WTC11 (cell line): ENCODE measurements at regions not wholly inside any gene's neighbourhood (a gene's known extent, or its start where the extent isn't known, plus 50 kb on each side); places are given as distances from the start of the nearest gene placed in this dataset.

Experiments used
- ATAC-seq: fragments of 200-7000 bp; cut with Tn5 transposase; 2 replicates; pipeline ENCODE4 v1.10.0; 2021; ENCODE audit warnings: mild to moderate bottlenecking, moderate library complexity
- CTCF ChIA-PET: fragments of 300-600 bp; sonication (Branson Sonifier 250); formaldehyde crosslinking; loops from one replicate; lab custom pipeline; 2021; ENCODE audit warnings: antibody characterized with exemption; lab: Charles Lee
- POLR2A ChIA-PET: fragments of 350-600 bp; sonication (Branson Sonifier 250); formaldehyde crosslinking; loops from one replicate; lab custom pipeline; 2021; ENCODE audit warnings: antibody characterized with exemption; lab: Charles Lee
- DNase-seq: peaks from one replicate; pipeline ENCODE4 v3.0.0; 2021; ENCODE audit warnings: low spot score
- H3K27ac Mint-ChIP-seq: 2 replicates; pipeline ENCODE4 v1.8.0; 2021; ENCODE audit warnings: mixed read lengths
- H3K27me3 Mint-ChIP-seq: 2 replicates; pipeline ENCODE4 v1.8.0; 2021; ENCODE audit warnings: low read depth, mild to moderate bottlenecking, moderate library complexity, mixed read lengths
- H3K36me3 Mint-ChIP-seq: 2 replicates; pipeline ENCODE4 v1.8.0; 2021; ENCODE audit warnings: mixed read lengths
- H3K4me1 Mint-ChIP-seq: 2 replicates; pipeline ENCODE4 v1.8.0; 2022; ENCODE audit warnings: mixed read lengths
- H3K4me3 Mint-ChIP-seq: 2 replicates; pipeline ENCODE4 v1.8.0; 2021; ENCODE audit warnings: mild to moderate bottlenecking, moderate library complexity, mixed read lengths
- H3K9me3 Mint-ChIP-seq: 2 replicates; pipeline ENCODE4 v1.8.0; 2021; ENCODE audit warnings: mixed read lengths
- ATF2 ChIP-seq: sonication (generic); formaldehyde crosslinking; IDR thresholded peaks from 2 replicates; pipeline ENCODE4 v1.8.1; 2022; ENCODE audit warnings: low read depth, missing genetic modification reagents, borderline replicate concordance
- CREB1 ChIP-seq: sonication (generic); formaldehyde crosslinking; IDR thresholded peaks from 2 replicates; pipeline ENCODE4 v1.8.0; 2023; ENCODE audit warnings: mild to moderate bottlenecking, missing genetic modification reagents
- CREM ChIP-seq: sonication (generic); formaldehyde crosslinking; IDR thresholded peaks from 2 replicates; pipeline ENCODE4 v1.8.1; 2022; ENCODE audit warnings: mild to moderate bottlenecking, missing genetic modification reagents, moderate library complexity
- E2F4 ChIP-seq: sonication (generic); formaldehyde crosslinking; IDR thresholded peaks from 2 replicates; pipeline ENCODE4 v1.8.1; 2022; ENCODE audit warnings: low read depth, mild to moderate bottlenecking, moderate library complexity, missing genetic modification reagents, borderline replicate concordance
- ETV6 ChIP-seq: sonication (generic); formaldehyde crosslinking; IDR thresholded peaks from 2 replicates; pipeline ENCODE4 v1.8.1; 2022; ENCODE audit warnings: mild to moderate bottlenecking, missing genetic modification reagents
- FOXJ3 ChIP-seq: sonication (generic); formaldehyde crosslinking; IDR thresholded peaks from 2 replicates; pipeline ENCODE4 v1.9.0; 2021; ENCODE audit warnings: missing genetic modification reagents, mild to moderate bottlenecking, borderline replicate concordance
- FOXP1 ChIP-seq: sonication (generic); formaldehyde crosslinking; IDR thresholded peaks from 2 replicates; pipeline ENCODE4 v1.8.0; 2022; ENCODE audit warnings: missing genetic modification reagents, mild to moderate bottlenecking, moderate library complexity, borderline replicate concordance
- GABPB1 ChIP-seq: sonication (generic); formaldehyde crosslinking; IDR thresholded peaks from 2 replicates; pipeline ENCODE4 v1.8.1; 2023; ENCODE audit warnings: mild to moderate bottlenecking, missing genetic modification reagents
- GTF2I ChIP-seq: fragments of 250-450 bp; sonication (Bioruptor Pico); conservative IDR thresholded peaks from 2 replicates; pipeline ENCODE4 v1.4.0; 2021; ENCODE audit warnings: mild to moderate bottlenecking
- IRF2 ChIP-seq: sonication (generic); formaldehyde crosslinking; IDR thresholded peaks from 2 replicates; pipeline ENCODE4 v1.8.0; 2022; ENCODE audit warnings: low read depth, missing genetic modification reagents, borderline replicate concordance
- MXD4 ChIP-seq: fragments of 250-450 bp; sonication (Bioruptor Pico); IDR thresholded peaks from 2 replicates; pipeline ENCODE4 v1.8.0; 2021; ENCODE audit warnings: mild to moderate bottlenecking, moderate library complexity, borderline replicate concordance
- MYBL2 ChIP-seq: sonication (generic); formaldehyde crosslinking; IDR thresholded peaks from 2 replicates; pipeline ENCODE4 v1.8.1; 2023; ENCODE audit warnings: mild to moderate bottlenecking, moderate library complexity, missing genetic modification reagents
- NFYB ChIP-seq: sonication (generic); formaldehyde crosslinking; conservative IDR thresholded peaks from 2 replicates; pipeline ENCODE4 v1.8.0; 2022; ENCODE audit warnings: low read depth, missing genetic modification reagents
- NR1H2 ChIP-seq: sonication (generic); formaldehyde crosslinking; IDR thresholded peaks from 2 replicates; pipeline ENCODE4 v1.9.0; 2021; ENCODE audit warnings: mild to moderate bottlenecking, moderate library complexity, missing genetic modification reagents
- NR3C1 ChIP-seq: sonication (generic); formaldehyde crosslinking; conservative IDR thresholded peaks from 2 replicates; pipeline ENCODE4 v1.8.1; 2023; ENCODE audit warnings: low read depth, mild to moderate bottlenecking, missing genetic modification reagents
- RELA ChIP-seq: sonication (generic); formaldehyde crosslinking; IDR thresholded peaks from 2 replicates; pipeline ENCODE4 v1.8.1; 2022; ENCODE audit warnings: missing genetic modification reagents, mild to moderate bottlenecking, borderline replicate concordance
- TEAD1 ChIP-seq: sonication (generic); formaldehyde crosslinking; IDR thresholded peaks from 2 replicates; pipeline ENCODE4 v1.8.0; 2022; ENCODE audit warnings: mild to moderate bottlenecking, missing genetic modification reagents
- TEAD4 ChIP-seq: sonication (generic); formaldehyde crosslinking; IDR thresholded peaks from 2 replicates; pipeline ENCODE4 v1.8.0; 2022; ENCODE audit warnings: mild to moderate bottlenecking, missing genetic modification reagents
- USF2 ChIP-seq: sonication (generic); formaldehyde crosslinking; IDR thresholded peaks from 2 replicates; pipeline ENCODE4 v1.8.1; 2023; ENCODE audit warnings: mild to moderate bottlenecking, missing genetic modification reagents, moderate library complexity
- ZNF121 ChIP-seq: sonication (generic); formaldehyde crosslinking; IDR thresholded peaks from 2 replicates; pipeline ENCODE4 v1.8.0; 2023; ENCODE audit warnings: missing genetic modification reagents
- ZNF219 ChIP-seq: sonication (generic); formaldehyde crosslinking; IDR thresholded peaks from 2 replicates; pipeline ENCODE4 v1.8.0; 2023; ENCODE audit warnings: missing genetic modification reagents, mild to moderate bottlenecking, borderline replicate concordance
- ZNF317 ChIP-seq: sonication (generic); formaldehyde crosslinking; IDR thresholded peaks from 2 replicates; pipeline ENCODE4 v1.8.1; 2023; ENCODE audit warnings: low read depth, mild to moderate bottlenecking, moderate library complexity, missing genetic modification reagents, borderline replicate concordance
- ZNF396 ChIP-seq: fragments of 250-450 bp; sonication (Bioruptor Pico); IDR thresholded peaks from 2 replicates; pipeline ENCODE4 v1.8.0; 2021; ENCODE audit warnings: mild to moderate bottlenecking, moderate library complexity, borderline replicate concordance
- ZNF671 ChIP-seq: fragments of 250-450 bp; sonication (Bioruptor Pico); IDR thresholded peaks from 2 replicates; pipeline ENCODE4 v1.8.0; 2021; ENCODE audit warnings: mild to moderate bottlenecking
- TF ChIP-seq, protein P1 (sequence below): sonication (generic); formaldehyde crosslinking; IDR thresholded peaks from 2 replicates; pipeline ENCODE4 v1.8.1; 2023; ENCODE audit warnings: mild to moderate bottlenecking, missing genetic modification reagents, moderate library complexity

GRCh38 chr13:83221256-83221655, 661.0 kb downstream of the SLITRK1 start (continued):
- TF ChIP-seq FOXJ3 (CRISPR knock-in tag): no peak
- TF ChIP-seq MYBL2 (CRISPR knock-in tag): no peak
- TF ChIP-seq CREM (CRISPR knock-in tag): no peak

DNA sequence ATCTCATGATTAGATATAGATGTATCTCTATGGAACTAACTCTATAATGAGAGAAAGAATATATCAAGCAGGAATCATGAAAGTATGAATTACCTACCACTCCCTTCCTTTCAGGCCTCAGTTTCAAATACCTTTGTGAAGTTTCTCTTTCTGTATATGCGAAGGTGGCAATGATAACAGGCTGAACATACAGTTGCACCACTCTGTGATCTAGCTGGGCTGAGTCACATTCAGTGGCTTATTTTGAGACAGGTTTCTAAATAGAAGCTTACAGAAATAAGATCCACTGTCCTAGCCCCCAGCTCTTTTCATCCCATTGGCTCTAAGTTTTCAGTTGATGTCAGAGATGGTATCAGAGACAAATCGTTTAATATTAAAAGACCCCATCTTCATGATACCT, 662.0 kb downstream of the SLITRK1 start:
- no peaks in the 10 kb centered on the region for H3K9me3 Mint-ChIP-seq
- TF ChIP-seq ZNF671 (CRISPR knock-in tag) (no peak), ZNF396 (no peak)
- TF ChIP-seq, all 79 proteins: peak for 0
- Mint-ChIP-seq H3K4me1 (peaks cover 17% of the 10 kb centered on the region), H3K27me3 (no peaks in the 10 kb centered on the region), H3K36me3 (no peaks in the 10 kb centered on the region), H3K27ac (no peak overlapping the region), H3K4me3 (no peak overlapping the region)
- ChIA-PET CTCF (no interaction called here), POLR2A (no interaction called here)
- ATAC-seq (no peak), DNase-seq (no peak)

DNA sequence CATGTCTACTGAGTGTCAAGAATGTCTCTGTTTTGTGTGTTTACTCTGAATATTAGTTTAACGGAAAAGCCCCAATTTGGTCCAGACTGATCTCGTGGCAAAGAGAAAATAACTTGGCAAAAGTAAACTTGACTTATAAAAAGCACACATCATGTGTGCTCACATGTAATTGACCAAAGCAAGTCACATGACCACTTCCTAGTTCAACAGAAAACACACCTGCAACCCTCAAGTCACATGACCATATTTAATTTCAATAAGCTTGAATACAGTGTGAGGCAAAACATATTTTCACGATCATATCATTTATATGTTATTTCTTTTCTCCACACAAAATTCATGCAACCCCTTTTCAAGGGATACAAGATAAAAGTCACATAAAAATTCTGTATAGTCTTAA, 662.4 kb downstream of the SLITRK1 start:
- DNase-seq (no peak), ATAC-seq (no peak)
- Mint-ChIP-seq H3K4me1 (peaks cover 17% of the 10 kb centered on the region), H3K36me3 (no peaks in the 10 kb centered on the region), H3K4me3 (no peak overlapping the region), H3K9me3 (0 out of 2 replicates have a peak, but pooled peaks cover 2% of the 10 kb centered on the region), H3K27ac (no peak overlapping the region), H3K27me3 (no peaks in the 10 kb centered on the region)
- ChIA-PET CTCF (no interaction called here), POLR2A (no interaction called here)
- TF ChIP-seq GTF2I (CRISPR knock-in tag) (no peak), NR1H2 (CRISPR knock-in tag) (no peak)

GRCh38 chr13:83216479-83217245, 665.6 kb downstream of the SLITRK1 start:
- Mint-ChIP-seq H3K9me3 (peaks cover 19% of the 10 kb centered on the region; the same call in 1 of the 2 replicates), H3K27me3 (no peaks in the 10 kb centered on the region), H3K4me3 (no peak overlapping the region), H3K27ac (no peak overlapping the region), H3K4me1 (peaks cover 17% of the 10 kb centered on the region), H3K36me3 (no peaks in the 10 kb centered on the region)
- ATAC-seq (peak; percentile 43), DNase-seq (no peak)
- TF ChIP-seq USF2 (CRISPR knock-in tag) (no peak), ETV6 (no peak), NFYB (no peak), ZNF121 (CRISPR knock-in tag) (no peak), TEAD4 (no peak), CREB1 (CRISPR knock-in tag) (no peak), FOXP1 (no peak), IRF2 (no peak), RELA (CRISPR knock-in tag) (no peak)
- TF ChIP-seq, protein P1, sequence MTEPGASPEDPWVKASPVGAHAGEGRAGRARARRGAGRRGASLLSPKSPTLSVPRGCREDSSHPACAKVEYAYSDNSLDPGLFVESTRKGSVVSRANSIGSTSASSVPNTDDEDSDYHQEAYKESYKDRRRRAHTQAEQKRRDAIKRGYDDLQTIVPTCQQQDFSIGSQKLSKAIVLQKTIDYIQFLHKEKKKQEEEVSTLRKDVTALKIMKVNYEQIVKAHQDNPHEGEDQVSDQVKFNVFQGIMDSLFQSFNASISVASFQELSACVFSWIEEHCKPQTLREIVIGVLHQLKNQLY (CRISPR knock-in tag): no peak
- POLR2A ChIA-PET: no interaction called here
- CTCF ChIA-PET: no interaction called here

DNA sequence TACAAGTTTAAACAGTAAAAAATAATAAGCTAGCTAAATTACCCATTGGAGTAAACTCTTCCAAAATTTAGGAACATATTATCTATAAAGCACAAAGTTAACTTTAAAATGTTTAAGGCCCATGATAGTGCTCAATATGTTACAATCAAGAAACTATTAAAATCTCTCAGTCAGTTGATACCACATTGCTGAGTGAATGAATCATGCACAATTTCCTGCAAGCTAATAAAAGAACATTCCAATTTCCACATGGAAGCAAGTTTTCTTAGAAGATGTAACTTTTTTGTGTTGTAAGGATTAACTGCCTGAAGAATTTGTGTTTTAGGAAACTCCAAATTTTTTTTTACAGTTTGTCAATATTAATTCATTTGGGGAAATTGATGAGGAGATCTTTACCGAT, 666.6 kb downstream of the SLITRK1 start:
- ATAC-seq (no peak), DNase-seq (no peak)
- no peaks in the 10 kb centered on the region for H3K36me3 Mint-ChIP-seq
- peaks cover 17% of the 10 kb centered on the region for H3K4me1 Mint-ChIP-seq
- H3K9me3 Mint-ChIP-seq: peaks cover 24% of the 10 kb centered on the region; the same call in 1 of the 2 replicates
- ChIA-PET POLR2A (no interaction called here), CTCF (no interaction called here)
- H3K4me3 Mint-ChIP-seq: no peak overlapping the region
- H3K27me3 Mint-ChIP-seq: no peaks in the 10 kb centered on the region
- no peak overlapping the region for H3K27ac Mint-ChIP-seq
- no peak for TF ChIP-seq TEAD1 (CRISPR knock-in tag)
- TF ChIP-seq NR3C1: no peak
- no peak for TF ChIP-seq ATF2 (CRISPR knock-in tag)
- no peak for TF ChIP-seq ZNF317 (CRISPR knock-in tag)
- no peak for TF ChIP-seq ZNF219 (CRISPR knock-in tag)
- TF ChIP-seq E2F4: no peak
- no peak for TF ChIP-seq GABPB1 (CRISPR knock-in tag)
- TF ChIP-seq MXD4: no peak
